ENCODE measurements at regions not wholly inside any gene's neighbourhood (a gene's known extent, or its start where the extent isn't known, plus 50 kb on each side); places are given as distances from the start of the nearest gene placed in this dataset.

GRCh38 chr22:48593551-48593950 lies 1234.1 kb downstream of the BRD1 start:
- no peak for TF ChIP-seq ZFP37 (tag by site-specific recombination; IDR thresholded peaks at IDR 0.05)
- TF ChIP-seq ZBTB20 (tag by site-specific recombination; IDR thresholded peaks at IDR 0.05): no peak
- ChIA-PET POLR2A (no interaction called here), CTCF (no interaction called here)
- no peaks in the 10 kb centered on the region for H3K9me3 ChIP-seq (ENCODE audit: control insufficient read depth, insufficient read depth, low read depth, low read length)
- no peaks in the 10 kb centered on the region for H3K4me1 ChIP-seq (ENCODE audit: control insufficient read depth, insufficient read depth, low read length)
- H3K4me3 ChIP-seq (ENCODE audit: low read depth, low read length): no peak overlapping the region
- H3K27ac ChIP-seq (ENCODE audit: extremely low read depth, low read depth, low read length): no peak overlapping the region
- H3K36me3 ChIP-seq (ENCODE audit: control insufficient read depth in 2 of 2, insufficient read depth in 1 of 2, low read length in 2 of 2): no peaks in the 10 kb centered on the region

DNA sequence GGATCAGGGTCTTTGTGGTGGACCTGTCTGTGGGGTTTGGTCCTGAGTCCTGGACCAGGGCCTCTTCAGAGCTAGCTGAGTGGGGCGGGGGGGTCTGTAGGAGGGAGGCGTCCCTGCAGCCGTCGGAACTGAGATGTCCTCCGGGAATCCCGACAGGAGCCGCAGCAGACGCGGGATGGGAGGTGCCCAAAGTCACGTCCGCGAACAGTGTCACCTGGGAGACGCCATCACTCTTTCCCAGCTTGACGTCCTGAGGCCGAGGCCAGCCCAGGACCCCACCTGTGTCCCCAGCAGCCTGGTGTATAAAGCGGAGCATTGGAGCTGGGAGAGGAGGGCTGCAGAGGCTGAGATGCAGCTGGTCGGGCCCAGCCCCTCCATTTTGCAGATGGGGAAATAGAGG lies 1234.7 kb downstream of the BRD1 start:
- CTCF ChIA-PET: no interaction called here
- no peak overlapping the region for H3K4me3 ChIP-seq (ENCODE audit: low read depth, low read length)
- no peaks in the 10 kb centered on the region for H3K36me3 ChIP-seq (ENCODE audit: control insufficient read depth in 2 of 2, insufficient read depth in 1 of 2, low read length in 2 of 2)
- H3K9me3 ChIP-seq (ENCODE audit: control insufficient read depth, insufficient read depth, low read depth, low read length): no peaks in the 10 kb centered on the region
- H3K4me1 ChIP-seq (ENCODE audit: control insufficient read depth, insufficient read depth, low read length): no peaks in the 10 kb centered on the region
- no peak overlapping the region for H3K27ac ChIP-seq (ENCODE audit: extremely low read depth, low read depth, low read length)
- TF ChIP-seq ZNF169 (tag by site-specific recombination; IDR thresholded peaks at IDR 0.05): no peak
- TF ChIP-seq, protein P1, sequence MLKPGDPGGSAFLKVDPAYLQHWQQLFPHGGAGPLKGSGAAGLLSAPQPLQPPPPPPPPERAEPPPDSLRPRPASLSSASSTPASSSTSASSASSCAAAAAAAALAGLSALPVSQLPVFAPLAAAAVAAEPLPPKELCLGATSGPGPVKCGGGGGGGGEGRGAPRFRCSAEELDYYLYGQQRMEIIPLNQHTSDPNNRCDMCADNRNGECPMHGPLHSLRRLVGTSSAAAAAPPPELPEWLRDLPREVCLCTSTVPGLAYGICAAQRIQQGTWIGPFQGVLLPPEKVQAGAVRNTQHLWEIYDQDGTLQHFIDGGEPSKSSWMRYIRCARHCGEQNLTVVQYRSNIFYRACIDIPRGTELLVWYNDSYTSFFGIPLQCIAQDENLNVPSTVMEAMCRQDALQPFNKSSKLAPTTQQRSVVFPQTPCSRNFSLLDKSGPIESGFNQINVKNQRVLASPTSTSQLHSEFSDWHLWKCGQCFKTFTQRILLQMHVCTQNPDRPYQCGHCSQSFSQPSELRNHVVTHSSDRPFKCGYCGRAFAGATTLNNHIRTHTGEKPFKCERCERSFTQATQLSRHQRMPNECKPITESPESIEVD (tag by site-specific recombination; IDR thresholded peaks at IDR 0.05): no peak
- POLR2A ChIA-PET: no interaction called here

GRCh38 chr22:48592488-48592887 lies 1235.2 kb downstream of the BRD1 start:
- no peak overlapping the region for H3K4me3 ChIP-seq (ENCODE audit: low read depth, low read length)
- no peaks in the 10 kb centered on the region for H3K9me3 ChIP-seq (ENCODE audit: control insufficient read depth, insufficient read depth, low read depth, low read length)
- H3K27ac ChIP-seq (ENCODE audit: extremely low read depth, low read depth, low read length): no peak overlapping the region
- H3K36me3 ChIP-seq (ENCODE audit: control insufficient read depth in 2 of 2, insufficient read depth in 1 of 2, low read length in 2 of 2): no peaks in the 10 kb centered on the region
- no peaks in the 10 kb centered on the region for H3K4me1 ChIP-seq (ENCODE audit: control insufficient read depth, insufficient read depth, low read length)
- ChIA-PET POLR2A (no interaction called here), CTCF (no interaction called here)
- TF ChIP-seq ZNF549 (tag by site-specific recombination; IDR thresholded peaks at IDR 0.05): no peak
- TF ChIP-seq ZNF629 (tag by site-specific recombination; IDR thresholded peaks at IDR 0.05): no peak
- no peak for TF ChIP-seq ZNF623 (tag by site-specific recombination; IDR thresholded peaks at IDR 0.05)
- TF ChIP-seq ZNF513 (tag by site-specific recombination; IDR thresholded peaks at IDR 0.05): no peak
- TF ChIP-seq ZNF791 (tag by site-specific recombination; IDR thresholded peaks at IDR 0.05): no peak
- no peak for TF ChIP-seq ZNF561 (tag by site-specific recombination; IDR thresholded peaks at IDR 0.05; ENCODE audit: borderline replicate concordance)
- no peak for TF ChIP-seq ZNF624 (tag by site-specific recombination; IDR thresholded peaks at IDR 0.05)
- no peak for TF ChIP-seq YY1 (tag by site-specific recombination; IDR thresholded peaks at IDR 0.05)
- TF ChIP-seq ZNF366 (tag by site-specific recombination; conservative IDR thresholded peaks at IDR 0.05): no peak
- no peak for TF ChIP-seq ZNF654 (tag by site-specific recombination; IDR thresholded peaks at IDR 0.05; ENCODE audit: low read depth)
- TF ChIP-seq, protein P2, sequence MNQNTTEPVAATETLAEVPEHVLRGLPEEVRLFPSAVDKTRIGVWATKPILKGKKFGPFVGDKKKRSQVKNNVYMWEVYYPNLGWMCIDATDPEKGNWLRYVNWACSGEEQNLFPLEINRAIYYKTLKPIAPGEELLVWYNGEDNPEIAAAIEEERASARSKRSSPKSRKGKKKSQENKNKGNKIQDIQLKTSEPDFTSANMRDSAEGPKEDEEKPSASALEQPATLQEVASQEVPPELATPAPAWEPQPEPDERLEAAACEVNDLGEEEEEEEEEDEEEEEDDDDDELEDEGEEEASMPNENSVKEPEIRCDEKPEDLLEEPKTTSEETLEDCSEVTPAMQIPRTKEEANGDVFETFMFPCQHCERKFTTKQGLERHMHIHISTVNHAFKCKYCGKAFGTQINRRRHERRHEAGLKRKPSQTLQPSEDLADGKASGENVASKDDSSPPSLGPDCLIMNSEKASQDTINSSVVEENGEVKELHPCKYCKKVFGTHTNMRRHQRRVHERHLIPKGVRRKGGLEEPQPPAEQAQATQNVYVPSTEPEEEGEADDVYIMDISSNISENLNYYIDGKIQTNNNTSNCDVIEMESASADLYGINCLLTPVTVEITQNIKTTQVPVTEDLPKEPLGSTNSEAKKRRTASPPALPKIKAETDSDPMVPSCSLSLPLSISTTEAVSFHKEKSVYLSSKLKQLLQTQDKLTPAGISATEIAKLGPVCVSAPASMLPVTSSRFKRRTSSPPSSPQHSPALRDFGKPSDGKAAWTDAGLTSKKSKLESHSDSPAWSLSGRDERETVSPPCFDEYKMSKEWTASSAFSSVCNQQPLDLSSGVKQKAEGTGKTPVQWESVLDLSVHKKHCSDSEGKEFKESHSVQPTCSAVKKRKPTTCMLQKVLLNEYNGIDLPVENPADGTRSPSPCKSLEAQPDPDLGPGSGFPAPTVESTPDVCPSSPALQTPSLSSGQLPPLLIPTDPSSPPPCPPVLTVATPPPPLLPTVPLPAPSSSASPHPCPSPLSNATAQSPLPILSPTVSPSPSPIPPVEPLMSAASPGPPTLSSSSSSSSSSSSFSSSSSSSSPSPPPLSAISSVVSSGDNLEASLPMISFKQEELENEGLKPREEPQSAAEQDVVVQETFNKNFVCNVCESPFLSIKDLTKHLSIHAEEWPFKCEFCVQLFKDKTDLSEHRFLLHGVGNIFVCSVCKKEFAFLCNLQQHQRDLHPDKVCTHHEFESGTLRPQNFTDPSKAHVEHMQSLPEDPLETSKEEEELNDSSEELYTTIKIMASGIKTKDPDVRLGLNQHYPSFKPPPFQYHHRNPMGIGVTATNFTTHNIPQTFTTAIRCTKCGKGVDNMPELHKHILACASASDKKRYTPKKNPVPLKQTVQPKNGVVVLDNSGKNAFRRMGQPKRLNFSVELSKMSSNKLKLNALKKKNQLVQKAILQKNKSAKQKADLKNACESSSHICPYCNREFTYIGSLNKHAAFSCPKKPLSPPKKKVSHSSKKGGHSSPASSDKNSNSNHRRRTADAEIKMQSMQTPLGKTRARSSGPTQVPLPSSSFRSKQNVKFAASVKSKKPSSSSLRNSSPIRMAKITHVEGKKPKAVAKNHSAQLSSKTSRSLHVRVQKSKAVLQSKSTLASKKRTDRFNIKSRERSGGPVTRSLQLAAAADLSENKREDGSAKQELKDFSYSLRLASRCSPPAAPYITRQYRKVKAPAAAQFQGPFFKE (tag by site-specific recombination; IDR thresholded peaks at IDR 0.05; ENCODE audit: borderline replicate concordance): no peak
- no peak for TF ChIP-seq SALL2 (tag by site-specific recombination; IDR thresholded peaks at IDR 0.05; ENCODE audit: borderline replicate concordance)
- no peak for TF ChIP-seq ZXDB (tag by site-specific recombination; IDR thresholded peaks at IDR 0.05)
- TF ChIP-seq ZNF792 (tag by site-specific recombination; IDR thresholded peaks at IDR 0.05): no peak
- TF ChIP-seq RBAK (tag by site-specific recombination; IDR thresholded peaks at IDR 0.05): no peak
- TF ChIP-seq, protein P3, sequence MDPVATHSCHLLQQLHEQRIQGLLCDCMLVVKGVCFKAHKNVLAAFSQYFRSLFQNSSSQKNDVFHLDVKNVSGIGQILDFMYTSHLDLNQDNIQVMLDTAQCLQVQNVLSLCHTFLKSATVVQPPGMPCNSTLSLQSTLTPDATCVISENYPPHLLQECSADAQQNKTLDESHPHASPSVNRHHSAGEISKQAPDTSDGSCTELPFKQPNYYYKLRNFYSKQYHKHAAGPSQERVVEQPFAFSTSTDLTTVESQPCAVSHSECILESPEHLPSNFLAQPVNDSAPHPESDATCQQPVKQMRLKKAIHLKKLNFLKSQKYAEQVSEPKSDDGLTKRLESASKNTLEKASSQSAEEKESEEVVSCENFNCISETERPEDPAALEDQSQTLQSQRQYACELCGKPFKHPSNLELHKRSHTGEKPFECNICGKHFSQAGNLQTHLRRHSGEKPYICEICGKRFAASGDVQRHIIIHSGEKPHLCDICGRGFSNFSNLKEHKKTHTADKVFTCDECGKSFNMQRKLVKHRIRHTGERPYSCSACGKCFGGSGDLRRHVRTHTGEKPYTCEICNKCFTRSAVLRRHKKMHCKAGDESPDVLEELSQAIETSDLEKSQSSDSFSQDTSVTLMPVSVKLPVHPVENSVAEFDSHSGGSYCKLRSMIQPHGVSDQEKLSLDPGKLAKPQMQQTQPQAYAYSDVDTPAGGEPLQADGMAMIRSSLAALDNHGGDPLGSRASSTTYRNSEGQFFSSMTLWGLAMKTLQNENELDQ (tag by site-specific recombination; IDR thresholded peaks at IDR 0.05; ENCODE audit: low read depth): no peak
